ENCODE measurements at regions not wholly inside any gene's neighbourhood (a gene's known extent, or its start where the extent isn't known, plus 50 kb on each side); places are given as distances from the start of the nearest gene placed in this dataset.

- TF ChIP-seq CTCF (IDR thresholded peaks at IDR 0.05; ENCODE audit: low read depth, low read length), result no peak
- no peak overlapping the region for H3K4me3 ChIP-seq (ENCODE audit: low read depth, low read length)
- DNase-seq (ENCODE audit: low read depth, low spot score), result no peak
- in situ Hi-C loops (cut with HindIII; ENCODE audit: low sequenced_read_pairs), result no loop called here
Measured at GRCh38 chr21:41080485-41081121, 87.4 kb upstream of the BACE2 start.

- no peak overlapping the region for H3K4me3 ChIP-seq (ENCODE audit: low read depth, low read length)
- DNase-seq (ENCODE audit: low read depth, low spot score), result no peak
- in situ Hi-C loops (cut with HindIII; ENCODE audit: low sequenced_read_pairs), result no loop called here
- no peak for TF ChIP-seq CTCF (IDR thresholded peaks at IDR 0.05; ENCODE audit: low read depth, low read length)
Measured at GRCh38 chr21:41086569-41086968, 81.4 kb upstream of the BACE2 start.

GRCh38 chr21:41090981-41091380 lies 77.0 kb upstream of the BACE2 start:
- no peak for TF ChIP-seq CTCF (IDR thresholded peaks at IDR 0.05; ENCODE audit: low read depth, low read length)
- no peak overlapping the region for H3K4me3 ChIP-seq (ENCODE audit: low read depth, low read length)
- in situ Hi-C loops (cut with HindIII; ENCODE audit: low sequenced_read_pairs), result no loop called here
- DNase-seq (ENCODE audit: low read depth, low spot score), result no peak

- in situ Hi-C loops (cut with HindIII; ENCODE audit: low sequenced_read_pairs), result no loop called here
- DNase-seq (ENCODE audit: low read depth, low spot score), result no peak
- no peak for TF ChIP-seq CTCF (IDR thresholded peaks at IDR 0.05; ENCODE audit: low read depth, low read length)
- H3K4me3 ChIP-seq (ENCODE audit: low read depth, low read length), result no peak overlapping the region
Measured at GRCh38 chr21:41091616-41092015, 76.3 kb upstream of the BACE2 start.

GRCh38 chr21:41092312-41092711 lies 75.6 kb upstream of the BACE2 start:
- TF ChIP-seq CTCF (IDR thresholded peaks at IDR 0.05; ENCODE audit: low read depth, low read length), result no peak
- DNase-seq (ENCODE audit: low read depth, low spot score), result no peak
- H3K4me3 ChIP-seq (ENCODE audit: low read depth, low read length), result no peak overlapping the region
- in situ Hi-C loops (cut with HindIII; ENCODE audit: low sequenced_read_pairs), result no loop called here

GRCh38 chr21:41095983-41096382 lies 72.0 kb upstream of the BACE2 start:
- in situ Hi-C loops (cut with HindIII; ENCODE audit: low sequenced_read_pairs), result no loop called here
- no peak for TF ChIP-seq CTCF (IDR thresholded peaks at IDR 0.05; ENCODE audit: low read depth, low read length)
- no peak for DNase-seq (ENCODE audit: low read depth, low spot score)
- no peak overlapping the region for H3K4me3 ChIP-seq (ENCODE audit: low read depth, low read length)

- in situ Hi-C loops (cut with HindIII; ENCODE audit: low sequenced_read_pairs), result no loop called here
- no peak for TF ChIP-seq CTCF (IDR thresholded peaks at IDR 0.05; ENCODE audit: low read depth, low read length)
- no peak overlapping the region for H3K4me3 ChIP-seq (ENCODE audit: low read depth, low read length)
- DNase-seq (ENCODE audit: low read depth, low spot score), result no peak
Measured at GRCh38 chr21:41098076-41098475, 69.9 kb upstream of the BACE2 start.
